Peyer's patch (tissue), 4 donors: ENCODE measurements at regions not wholly inside any gene's neighbourhood (a gene's known extent, or its start where the extent isn't known, plus 50 kb on each side); places are given as distances from the start of the nearest gene placed in this dataset.

Experiments used
- CTCF ChIP-seq, 6 experiments: fragments of 450-650 bp in 4 of 6; fragments of 200-600 bp in 2 of 6; sonication (generic) in 1 of 6; IDR thresholded peaks; one replicate each; pipeline ENCODE4 v1.5.1; 2017 to 2019; ENCODE audit warnings: antibody characterized with exemption in 6 of 6, mild to moderate bottlenecking in 3 of 6, moderate library complexity in 1 of 6
- POLR2A ChIP-seq, 2 donors: fragments of 450-650 bp; IDR thresholded peaks; one replicate each; pipeline ENCODE4 v1.5.1; 2017; ENCODE audit warnings: antibody characterized with exemption in 2 of 2, mild to moderate bottlenecking in 2 of 2, moderate library complexity in 2 of 2

GRCh38 chr4:18109676-18110075 lies 88.1 kb upstream of the LCORL start:
- TF ChIP-seq CTCF (IDR thresholded peaks at IDR 0.05) (no peak), POLR2A (IDR thresholded peaks at IDR 0.05) (no peak)
